ENCODE measurements at regions not wholly inside any gene's neighbourhood (a gene's known extent, or its start where the extent isn't known, plus 50 kb on each side); places are given as distances from the start of the nearest gene placed in this dataset.

GRCh38 chr1:170262276-170262939, 116.6 kb downstream of the NTMT2 start:
- Histone ChIP-seq H3K27me3 (no peaks in the 10 kb centered on the region), H3K4me2 (no peak overlapping the region), H3K9ac (no peak overlapping the region), H3K4me3 (no peak overlapping the region), H3K27ac (no peak overlapping the region), H3K9me3 (replicated peaks in 1 of 11) (peaks cover 0 to 13% (median 0%) of the 10 kb centered on the region in 11 experiments; a peak in 4 of 22 replicates), H3K4me1 (no peaks in the 10 kb centered on the region), H4K20me1 (no peaks in the 10 kb centered on the region), H3K36me3 (no peaks in the 10 kb centered on the region)
- TF ChIP-seq Cebpa-rat (IDR thresholded peaks at IDR 0.05): no peak

- Histone ChIP-seq H3K4me2 (no peak overlapping the region), H3K4me1 (no peaks in the 10 kb centered on the region), H3K27ac (no peak overlapping the region), H3K27me3 (no peaks in the 10 kb centered on the region), H3K9ac (no peak overlapping the region), H4K20me1 (no peaks in the 10 kb centered on the region), H3K9me3 (replicated peaks in 1 of 11) (peaks cover 0 to 13% (median 0%) of the 10 kb centered on the region in 11 experiments; a peak in 4 of 22 replicates), H3K4me3 (no peak overlapping the region), H3K36me3 (no peaks in the 10 kb centered on the region)
- no peak for TF ChIP-seq Cebpa-rat (IDR thresholded peaks at IDR 0.05)
Measured at GRCh38 chr1:170265234-170265633, 119.5 kb downstream of the NTMT2 start.

DNA sequence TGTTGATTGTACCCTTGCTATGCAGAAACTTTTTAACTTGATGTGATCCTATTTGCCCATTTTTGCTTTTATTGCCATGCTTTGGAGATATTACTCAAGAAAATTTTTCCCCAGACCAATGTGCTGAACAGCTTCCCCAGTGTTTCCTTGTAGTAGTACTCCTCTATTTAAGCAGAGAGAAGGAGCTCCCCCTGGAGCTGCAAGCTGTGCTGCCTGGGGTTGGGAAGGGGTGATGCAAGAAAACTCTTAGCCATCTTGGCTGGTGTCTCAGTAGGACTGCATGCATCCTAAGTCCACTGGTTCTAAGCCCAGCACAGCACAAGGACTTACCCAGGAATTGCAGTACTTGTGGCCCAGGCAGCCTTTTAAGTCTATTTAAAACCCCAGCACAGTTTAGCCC, 121.6 kb downstream of the NTMT2 start:
- Histone ChIP-seq H3K27ac (no peak overlapping the region), H3K4me3 (no peak overlapping the region)
- TF ChIP-seq Cebpa-rat (IDR thresholded peaks at IDR 0.05): no peak

DNA sequence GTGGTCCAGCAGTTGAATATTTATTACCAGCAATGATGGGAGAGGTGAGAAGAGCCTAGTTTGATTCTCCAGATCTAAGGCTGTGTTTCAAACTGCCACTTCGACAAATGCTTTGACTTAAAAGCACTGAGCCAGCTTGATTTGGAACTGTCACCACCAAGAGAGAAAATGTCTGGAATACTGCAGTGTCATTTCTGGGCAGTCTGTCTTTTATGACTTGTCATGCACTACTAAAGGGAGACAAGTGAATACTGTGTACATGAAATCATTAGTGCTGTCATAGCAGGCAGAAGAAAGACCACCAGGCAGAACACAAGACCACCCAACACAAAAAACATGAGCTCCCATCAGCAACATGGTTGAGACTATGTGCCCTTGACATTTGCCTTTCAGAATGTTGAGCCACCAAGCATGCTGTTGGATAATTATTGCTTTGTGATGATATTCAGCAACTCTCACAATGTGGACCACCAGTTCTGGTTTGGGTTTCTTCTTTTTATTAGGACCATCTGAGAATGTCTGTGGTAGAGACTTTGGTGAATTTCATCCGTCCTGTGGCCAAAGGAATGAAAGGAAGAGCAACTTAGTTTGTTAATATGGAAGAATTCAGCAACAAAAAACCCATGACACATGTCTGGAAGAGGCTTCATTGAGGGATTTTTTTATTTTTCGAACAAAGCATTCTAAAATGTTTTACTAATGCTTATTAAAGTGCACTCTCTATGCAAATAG, 125.8 kb downstream of the NTMT2 start:
- no peak for TF ChIP-seq Cebpa-rat (IDR thresholded peaks at IDR 0.05)
- no peaks in the 10 kb centered on the region for H3K4me1 ChIP-seq
- no peaks in the 10 kb centered on the region for H3K9me3 ChIP-seq (replicated peaks in 1 of 11)
- H3K27ac ChIP-seq: no peak overlapping the region
- H3K27me3 ChIP-seq: no peaks in the 10 kb centered on the region
- H3K4me2 ChIP-seq: no peak overlapping the region
- no peak overlapping the region for H3K4me3 ChIP-seq
- no peak overlapping the region for H3K9ac ChIP-seq
- no peaks in the 10 kb centered on the region for H4K20me1 ChIP-seq
- H3K36me3 ChIP-seq: no peaks in the 10 kb centered on the region

More for the DNA sequence above, 121.6 kb downstream of the NTMT2 start:
- Histone ChIP-seq H3K36me3 (no peaks in the 10 kb centered on the region), H4K20me1 (no peaks in the 10 kb centered on the region), H3K9ac (no peak overlapping the region), H3K4me1 (no peaks in the 10 kb centered on the region), H3K4me2 (no peak overlapping the region), H3K9me3 (replicated peaks in 1 of 11) (peaks cover 0 to 13% (median 0%) of the 10 kb centered on the region in 11 experiments; a peak in 4 of 22 replicates), H3K27me3 (no peaks in the 10 kb centered on the region)

DNA sequence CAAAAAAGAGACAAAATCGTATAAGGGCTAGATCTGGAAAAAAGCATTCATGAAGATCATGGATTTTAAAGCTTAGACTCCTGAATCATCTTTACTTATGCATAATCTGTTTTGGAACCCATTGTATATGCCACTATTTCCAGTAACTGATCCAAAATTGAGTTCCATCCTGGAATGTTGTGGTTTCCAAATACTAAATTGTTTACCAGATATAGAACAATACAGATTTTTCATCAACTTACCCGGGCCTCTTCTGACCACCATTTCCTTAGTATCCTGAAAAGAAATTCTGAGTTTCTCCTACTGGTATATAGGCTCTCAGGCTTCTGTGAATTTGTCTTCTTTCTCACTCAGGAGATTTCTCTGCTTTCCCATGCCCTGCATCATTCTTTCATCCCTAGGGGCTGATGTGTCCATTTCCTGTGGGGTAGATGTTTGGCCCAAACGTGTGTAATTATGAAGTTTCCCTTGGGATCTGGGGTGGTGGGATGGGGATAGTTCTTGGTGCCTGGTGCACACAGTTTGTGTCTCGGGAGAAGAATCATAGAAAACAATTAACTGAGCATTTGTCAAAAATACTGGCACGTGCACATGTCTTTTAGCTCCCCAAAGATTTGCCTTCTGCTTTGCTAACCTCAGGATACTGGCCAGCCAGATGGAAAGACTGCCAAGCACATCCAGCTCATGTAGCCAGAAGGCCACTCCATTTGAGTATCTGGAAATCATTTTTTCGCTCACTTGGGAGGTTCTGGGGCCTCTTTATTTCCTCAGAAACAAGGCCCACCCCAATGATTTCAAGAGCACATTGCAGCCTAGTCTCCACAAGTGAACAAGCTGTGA, 127.8 kb downstream of the NTMT2 start:
- no peak for TF ChIP-seq Cebpa-rat (IDR thresholded peaks at IDR 0.05)
- Histone ChIP-seq H4K20me1 (no peaks in the 10 kb centered on the region), H3K36me3 (no peaks in the 10 kb centered on the region), H3K9ac (no peak overlapping the region), H3K9me3 (replicated peaks in 1 of 11) (no peaks in the 10 kb centered on the region), H3K4me3 (no peak overlapping the region), H3K4me2 (no peak overlapping the region), H3K27me3 (no peaks in the 10 kb centered on the region), H3K4me1 (no peaks in the 10 kb centered on the region), H3K27ac (no peak overlapping the region)

DNA sequence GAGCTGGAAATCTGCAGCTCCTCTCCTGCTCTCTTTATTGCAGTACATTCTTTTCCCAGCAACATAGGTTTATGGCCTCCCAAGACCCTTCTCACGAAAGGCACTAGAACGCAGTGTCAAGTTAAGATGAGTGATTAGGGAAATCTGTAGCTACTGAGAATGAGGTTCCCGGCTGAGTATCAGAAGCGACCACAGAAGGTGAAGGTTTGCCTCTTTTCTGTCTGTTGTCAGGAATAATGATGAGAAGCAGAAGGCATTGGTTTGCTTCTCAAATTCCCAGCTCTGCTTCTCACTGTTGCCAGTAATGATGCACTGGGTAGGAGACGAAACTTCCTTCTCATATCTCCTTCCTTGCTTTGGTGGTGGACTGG, 128.4 kb downstream of the NTMT2 start:
- TF ChIP-seq Cebpa-rat (IDR thresholded peaks at IDR 0.05): no peak
- Histone ChIP-seq H3K4me2 (no peak overlapping the region), H3K9me3 (replicated peaks in 1 of 11) (no peaks in the 10 kb centered on the region), H3K4me1 (no peaks in the 10 kb centered on the region), H4K20me1 (no peaks in the 10 kb centered on the region), H3K9ac (no peak overlapping the region), H3K36me3 (no peaks in the 10 kb centered on the region), H3K27me3 (no peaks in the 10 kb centered on the region), H3K27ac (no peak overlapping the region), H3K4me3 (no peak overlapping the region)

DNA sequence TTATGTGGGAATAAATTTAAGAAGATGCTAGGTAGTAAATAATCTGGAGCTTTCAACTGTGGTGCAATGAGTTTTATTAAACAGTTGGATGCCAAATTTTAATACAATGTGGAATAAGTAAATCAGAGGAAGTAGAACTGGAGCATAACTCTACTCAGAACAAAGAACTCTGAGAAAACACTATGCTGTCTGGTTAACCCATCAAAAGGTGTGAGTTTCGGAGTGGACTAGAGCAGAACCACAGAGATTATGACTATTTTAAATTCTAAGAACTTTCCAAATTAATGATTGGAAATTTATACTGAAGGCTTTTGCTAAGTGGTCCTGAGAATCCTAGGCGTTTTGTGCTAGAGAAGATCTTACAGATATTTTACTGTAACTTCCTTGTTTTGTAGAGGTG, 132.2 kb downstream of the NTMT2 start:
- H3K27ac ChIP-seq: no peak overlapping the region
- no peaks in the 10 kb centered on the region for H3K36me3 ChIP-seq
- no peaks in the 10 kb centered on the region for H4K20me1 ChIP-seq
- no peaks in the 10 kb centered on the region for H3K4me1 ChIP-seq
- TF ChIP-seq Cebpa-rat (IDR thresholded peaks at IDR 0.05): no peak
- no peaks in the 10 kb centered on the region for H3K27me3 ChIP-seq
- H3K4me3 ChIP-seq: no peak overlapping the region
- no peak overlapping the region for H3K9ac ChIP-seq
- H3K4me2 ChIP-seq: no peak overlapping the region
- no peaks in the 10 kb centered on the region for H3K9me3 ChIP-seq (replicated peaks in 1 of 11)

DNA sequence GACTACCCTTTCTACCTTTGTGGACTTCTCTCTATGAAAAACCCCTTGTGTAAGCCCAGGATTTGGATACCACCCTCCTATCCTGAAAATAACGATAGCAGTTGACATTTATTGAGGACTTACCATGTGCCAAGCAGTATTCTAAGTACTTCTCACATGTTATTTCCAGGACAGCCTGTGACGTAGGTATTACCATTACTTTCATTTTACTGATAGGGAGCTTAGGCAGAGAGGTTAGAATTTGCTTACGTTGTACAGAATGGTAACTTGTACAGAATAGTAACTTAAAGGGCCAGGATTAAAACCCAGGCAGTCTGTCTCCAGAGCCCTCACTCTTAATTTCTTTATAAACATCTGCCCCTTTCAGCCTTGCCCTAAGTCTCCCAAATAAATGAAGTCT, 138.3 kb downstream of the NTMT2 start:
- TF ChIP-seq Cebpa-rat (IDR thresholded peaks at IDR 0.05): no peak
- Histone ChIP-seq H3K4me2 (no peak overlapping the region), H4K20me1 (no peaks in the 10 kb centered on the region), H3K9me3 (replicated peaks in 1 of 11) (no peaks in the 10 kb centered on the region), H3K36me3 (no peaks in the 10 kb centered on the region), H3K27me3 (no peaks in the 10 kb centered on the region), H3K4me3 (no peak overlapping the region), H3K4me1 (no peaks in the 10 kb centered on the region), H3K27ac (no peak overlapping the region), H3K9ac (no peak overlapping the region)

DNA sequence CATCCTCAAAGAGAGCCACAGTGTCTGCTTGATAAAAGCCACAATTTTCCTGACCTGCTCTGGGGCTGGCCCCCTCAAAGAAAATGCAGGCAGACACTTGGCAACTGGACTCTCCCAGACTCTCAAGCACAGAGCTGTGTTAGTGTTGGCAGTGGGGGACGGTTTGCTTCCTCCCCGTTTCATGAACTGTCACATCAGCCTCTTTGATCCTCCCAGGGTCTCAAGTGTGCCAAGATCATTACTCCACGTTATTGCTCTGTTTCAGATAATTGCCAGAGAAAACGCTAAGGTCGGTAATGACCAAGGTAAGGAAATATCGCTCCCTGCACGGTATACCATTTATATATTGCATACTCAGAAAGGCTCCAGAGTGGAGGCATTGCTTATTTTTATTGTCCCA, 138.8 kb downstream of the NTMT2 start:
- Histone ChIP-seq H3K9me3 (replicated peaks in 1 of 11) (no peaks in the 10 kb centered on the region), H3K9ac (no peak overlapping the region)

More for the DNA sequence above, 138.8 kb downstream of the NTMT2 start:
- H3K4me1 ChIP-seq: no peaks in the 10 kb centered on the region
- H3K4me2 ChIP-seq: no peak overlapping the region
- H3K36me3 ChIP-seq: no peaks in the 10 kb centered on the region
- H3K4me3 ChIP-seq: no peak overlapping the region
- H4K20me1 ChIP-seq: no peaks in the 10 kb centered on the region
- H3K27me3 ChIP-seq: no peaks in the 10 kb centered on the region
- no peak for TF ChIP-seq Cebpa-rat (IDR thresholded peaks at IDR 0.05)
- no peak overlapping the region for H3K27ac ChIP-seq

Measured in BLaER1 treated with 17β-estradiol and CSF1 and Interleukin-3, amounts not matched to agents 10 nM and 100 nM (cell line).